ENCODE measurements at regions not wholly inside any gene's neighbourhood (a gene's known extent, or its start where the extent isn't known, plus 50 kb on each side); places are given as distances from the start of the nearest gene placed in this dataset.

DNA sequence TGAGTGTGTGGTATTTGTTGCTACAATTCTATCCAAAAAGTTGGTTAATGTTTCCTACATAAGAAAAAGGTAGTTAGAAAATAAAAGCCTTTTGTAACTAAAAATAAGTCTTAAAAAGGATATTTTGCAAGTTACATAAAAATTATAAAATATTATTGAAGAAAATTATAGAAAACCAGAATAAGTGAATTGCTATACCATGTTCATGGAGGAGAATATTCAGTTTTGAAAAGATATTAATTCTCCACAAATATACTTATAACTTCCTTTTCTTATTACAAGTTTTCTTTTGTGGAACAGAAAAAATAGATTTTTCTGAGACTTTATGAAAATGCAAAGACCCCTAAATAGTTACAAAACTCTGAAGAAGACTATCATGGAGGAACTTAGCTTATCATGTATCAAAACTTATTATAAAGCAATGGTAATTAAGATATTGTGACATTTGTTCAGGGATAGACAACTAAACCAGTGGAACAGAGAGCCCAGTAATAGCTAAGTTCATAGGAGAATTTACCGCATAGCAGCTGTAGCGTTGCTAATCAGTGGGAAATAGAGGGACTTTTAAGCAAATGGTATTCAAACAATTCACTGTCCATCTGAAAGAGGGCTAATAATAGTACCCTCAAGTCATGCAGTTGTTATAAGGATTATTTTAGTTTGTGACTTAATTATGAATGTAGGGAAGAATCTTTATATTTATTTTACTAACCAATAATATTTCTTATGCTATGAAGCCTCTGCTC lies 515.2 kb upstream of the ZNF608 start:
- TF ChIP-seq, protein P1, sequence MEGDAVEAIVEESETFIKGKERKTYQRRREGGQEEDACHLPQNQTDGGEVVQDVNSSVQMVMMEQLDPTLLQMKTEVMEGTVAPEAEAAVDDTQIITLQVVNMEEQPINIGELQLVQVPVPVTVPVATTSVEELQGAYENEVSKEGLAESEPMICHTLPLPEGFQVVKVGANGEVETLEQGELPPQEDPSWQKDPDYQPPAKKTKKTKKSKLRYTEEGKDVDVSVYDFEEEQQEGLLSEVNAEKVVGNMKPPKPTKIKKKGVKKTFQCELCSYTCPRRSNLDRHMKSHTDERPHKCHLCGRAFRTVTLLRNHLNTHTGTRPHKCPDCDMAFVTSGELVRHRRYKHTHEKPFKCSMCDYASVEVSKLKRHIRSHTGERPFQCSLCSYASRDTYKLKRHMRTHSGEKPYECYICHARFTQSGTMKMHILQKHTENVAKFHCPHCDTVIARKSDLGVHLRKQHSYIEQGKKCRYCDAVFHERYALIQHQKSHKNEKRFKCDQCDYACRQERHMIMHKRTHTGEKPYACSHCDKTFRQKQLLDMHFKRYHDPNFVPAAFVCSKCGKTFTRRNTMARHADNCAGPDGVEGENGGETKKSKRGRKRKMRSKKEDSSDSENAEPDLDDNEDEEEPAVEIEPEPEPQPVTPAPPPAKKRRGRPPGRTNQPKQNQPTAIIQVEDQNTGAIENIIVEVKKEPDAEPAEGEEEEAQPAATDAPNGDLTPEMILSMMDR (IDR thresholded peaks at IDR 0.05; ENCODE audit: low read depth, low read length, missing control alignments) = no peak
- DNase-seq (ENCODE audit: extremely low read depth, low read depth) = no peak
- H3K4me3 ChIP-seq (replicated peaks; ENCODE audit: low read depth, low read length) = no peak overlapping the region

DNA sequence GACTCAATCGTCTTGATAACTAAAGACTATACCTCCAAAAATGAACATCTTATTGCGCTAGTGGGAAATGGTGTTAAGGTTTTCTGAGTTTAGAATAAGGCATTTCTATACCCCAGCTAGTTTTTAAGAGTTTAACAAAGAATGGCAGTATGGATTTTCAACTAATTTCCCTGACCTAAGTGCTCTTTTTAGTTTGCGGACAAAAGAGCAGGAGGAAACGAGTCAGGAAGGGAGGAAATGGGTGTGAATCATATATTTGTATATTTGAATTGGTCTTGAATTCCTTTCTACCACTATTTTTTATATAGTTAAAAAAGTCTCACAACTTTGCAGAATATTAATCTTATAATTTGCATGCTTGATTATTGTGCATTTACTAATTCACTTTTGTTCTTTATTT lies 516.3 kb upstream of the ZNF608 start:
- TF ChIP-seq, protein P1 (IDR thresholded peaks at IDR 0.05; ENCODE audit: low read depth, low read length, missing control alignments) = no peak
- no peak overlapping the region for H3K4me3 ChIP-seq (replicated peaks; ENCODE audit: low read depth, low read length)
- DNase-seq (ENCODE audit: extremely low read depth, low read depth) = no peak

DNA sequence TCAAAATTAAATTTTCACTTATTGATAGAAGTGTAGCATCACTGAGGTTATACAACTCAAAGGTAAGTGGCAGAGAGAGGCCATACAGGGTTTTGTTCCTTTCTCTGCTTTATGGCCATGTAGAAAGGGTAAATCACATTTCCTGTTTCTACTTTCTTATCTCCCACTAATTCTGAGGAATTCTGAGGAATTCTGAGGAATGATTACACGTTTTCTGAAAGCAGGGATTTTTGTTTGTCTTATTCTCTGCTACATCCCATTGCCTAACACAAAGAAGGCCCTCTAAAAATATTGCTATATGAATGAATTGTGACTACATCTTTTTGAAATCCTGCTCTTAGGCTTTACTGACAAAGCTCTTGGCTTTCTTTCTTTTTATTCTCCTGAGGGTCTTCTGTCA lies 516.9 kb upstream of the ZNF608 start:
- TF ChIP-seq, protein P1 (IDR thresholded peaks at IDR 0.05; ENCODE audit: low read depth, low read length, missing control alignments) = no peak
- DNase-seq (ENCODE audit: extremely low read depth, low read depth) = no peak
- H3K4me3 ChIP-seq (replicated peaks; ENCODE audit: low read depth, low read length) = no peak overlapping the region

DNA sequence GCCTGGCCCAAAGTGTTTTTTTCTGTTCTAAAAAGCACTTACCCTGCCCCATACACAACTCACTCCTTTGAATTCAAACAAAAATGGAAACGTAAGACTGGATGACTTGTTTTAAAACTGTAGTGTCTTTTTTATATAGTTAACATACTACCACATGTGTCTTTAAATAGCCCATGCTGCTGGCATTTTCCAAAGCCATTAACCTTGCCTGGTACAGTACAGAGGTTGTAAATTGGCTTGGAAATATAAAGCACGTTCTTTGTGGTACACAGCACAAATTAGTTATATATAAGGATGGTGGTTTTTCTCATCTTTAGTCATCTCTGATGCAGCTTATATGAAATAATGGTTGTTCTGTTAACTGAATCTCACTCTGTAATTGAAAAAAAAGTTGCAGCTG lies 519.7 kb upstream of the ZNF608 start:
- TF ChIP-seq, protein P1 (IDR thresholded peaks at IDR 0.05; ENCODE audit: low read depth, low read length, missing control alignments) = no peak
- H3K4me3 ChIP-seq (replicated peaks; ENCODE audit: low read depth, low read length) = no peak overlapping the region
- DNase-seq (ENCODE audit: extremely low read depth, low read depth) = no peak

DNA sequence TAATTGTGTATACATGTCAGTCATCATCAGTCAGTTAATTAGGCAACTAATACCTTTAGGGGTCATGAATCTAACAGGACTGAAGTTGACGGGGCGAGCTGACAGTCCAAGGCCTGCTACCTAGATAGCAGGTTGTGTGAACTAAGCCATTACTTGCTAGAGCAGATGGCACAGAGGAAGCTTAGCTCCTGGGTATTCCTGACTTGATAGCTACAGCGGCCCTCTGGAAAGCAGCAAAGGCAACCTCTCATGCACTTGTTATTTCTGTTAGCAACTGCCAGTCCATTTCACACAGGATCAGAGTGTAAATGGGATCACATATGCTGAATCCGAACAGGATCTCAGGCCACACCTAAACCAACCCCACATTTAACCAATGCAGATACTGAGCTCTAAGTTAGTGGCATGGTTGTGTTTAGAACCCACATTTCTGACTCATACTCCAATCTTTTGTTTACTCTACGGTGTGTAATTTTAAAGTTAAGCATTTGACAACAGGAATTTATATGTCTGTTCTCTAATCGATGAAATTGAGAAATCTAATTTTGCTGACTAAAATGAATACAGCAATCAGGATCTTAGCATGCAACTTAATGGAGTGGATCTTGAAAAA lies 521.3 kb upstream of the ZNF608 start:
- no peak for DNase-seq (ENCODE audit: extremely low read depth, low read depth)
- no peak overlapping the region for H3K4me3 ChIP-seq (replicated peaks; ENCODE audit: low read depth, low read length)
- TF ChIP-seq, protein P1 (IDR thresholded peaks at IDR 0.05; ENCODE audit: low read depth, low read length, missing control alignments) = no peak

DNA sequence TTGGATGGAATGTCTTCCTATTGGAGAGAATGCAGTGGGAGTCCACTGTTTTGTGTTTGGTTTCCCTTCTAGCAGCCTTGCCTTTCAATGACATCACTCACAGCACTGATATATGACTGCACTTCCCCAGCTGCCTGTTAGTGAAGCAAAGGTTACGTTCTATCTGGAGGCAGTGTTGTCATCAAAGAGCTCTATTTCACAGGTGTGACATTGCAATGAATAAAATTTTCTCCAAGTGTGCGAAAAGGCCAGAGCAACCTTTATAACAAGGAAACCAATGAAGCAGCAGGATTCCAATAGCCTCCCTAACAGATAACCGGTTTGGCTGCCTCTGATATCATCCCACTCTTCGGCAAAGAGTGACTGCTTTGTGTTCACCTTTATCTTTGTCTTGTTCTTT lies 523.5 kb upstream of the ZNF608 start:
- H3K4me3 ChIP-seq (replicated peaks; ENCODE audit: low read depth, low read length) = no peak overlapping the region
- DNase-seq (ENCODE audit: extremely low read depth, low read depth) = no peak
- TF ChIP-seq, protein P1 (IDR thresholded peaks at IDR 0.05; ENCODE audit: low read depth, low read length, missing control alignments) = no peak
